Mesenchymal stem cell (in vitro differentiated cells and primary cell): ENCODE measurements at regions not wholly inside any gene's neighbourhood (a gene's known extent, or its start where the extent isn't known, plus 50 kb on each side); places are given as distances from the start of the nearest gene placed in this dataset.
"Not testable (repeated sequence)": the region's sequence is repeated elsewhere in the genome, so short reads cannot be mapped to it uniquely, and the experiment has no call there.

ENCODE experiments used
- DNase-seq: peaks from one replicate; pipeline ENCODE4 v3.0.0-alpha.2; 2013
- H2AFZ ChIP-seq: one replicate; pipeline ENCODE4 v1.6.1; 2013; ENCODE audit warnings: low read depth, mild to moderate bottlenecking, control low read depth, inconsistent platforms, low read length, moderate library complexity
- H2AK5ac ChIP-seq: 2 replicates; pipeline ENCODE4 v1.6.1; 2013; ENCODE audit warnings: low read length, moderate library complexity, mild to moderate bottlenecking, inconsistent platforms; ENCODE audit not compliant: severe bottlenecking
- H2BK120ac ChIP-seq: one replicate; pipeline ENCODE4 v1.6.1; 2013; ENCODE audit warnings: low read depth, mild to moderate bottlenecking, inconsistent platforms, low read length, moderate library complexity
- H2BK12ac ChIP-seq, 2 experiments: one replicate each; pipeline ENCODE4 v1.6.1; 2013; ENCODE audit warnings: inconsistent platforms in 2 of 2, low read length in 2 of 2, mild to moderate bottlenecking in 2 of 2, moderate library complexity in 2 of 2, control low read depth in 1 of 2
- H2BK15ac ChIP-seq: one replicate; pipeline ENCODE4 v1.6.1; 2013; ENCODE audit warnings: mild to moderate bottlenecking, low read depth, inconsistent platforms; ENCODE audit not compliant: poor library complexity, severe bottlenecking
- H2BK5ac ChIP-seq: 2 replicates; pipeline ENCODE4 v1.6.1; 2013; ENCODE audit warnings: low read depth, mild to moderate bottlenecking, low read length, control low read depth, inconsistent platforms; ENCODE audit not compliant: poor library complexity, severe bottlenecking
- H3K14ac ChIP-seq, 2 experiments: one replicate each; pipeline ENCODE4 v1.6.1; 2013; ENCODE audit warnings: inconsistent platforms in 2 of 2, low read length in 2 of 2, control low read depth in 1 of 2, mild to moderate bottlenecking in 1 of 2, moderate library complexity in 1 of 2
- H3K18ac ChIP-seq, 2 experiments: one replicate each; pipeline ENCODE4 v1.6.1; 2013; ENCODE audit warnings: inconsistent platforms in 2 of 2, low read length in 2 of 2, control low read depth in 1 of 2, low read depth in 1 of 2, mild to moderate bottlenecking in 1 of 2
- H3K23ac ChIP-seq, 2 experiments: one replicate each; pipeline ENCODE4 v1.6.1; 2013; ENCODE audit warnings: inconsistent platforms in 2 of 2, low read length in 2 of 2, mild to moderate bottlenecking in 2 of 2, moderate library complexity in 2 of 2, control low read depth in 1 of 2
- H3K27ac ChIP-seq: 2 replicates; pipeline ENCODE4 v1.5.1; 2013; ENCODE audit warnings: mild to moderate bottlenecking, moderate library complexity, low read length, control low read depth, inconsistent platforms; ENCODE audit not compliant: poor library complexity, severe bottlenecking
- H3K27me3 ChIP-seq, 2 experiments: 2 replicates each; pipeline versions ENCODE4 v1.6.1 to v1.7.0; 2013; ENCODE audit warnings: low read length in 2 of 2, mild to moderate bottlenecking in 2 of 2, moderate library complexity in 2 of 2, control low read depth in 1 of 2, inconsistent platforms in 1 of 2; ENCODE audit not compliant: control insufficient read depth in 1 of 2, insufficient read depth in 1 of 2
- H3K36me3 ChIP-seq, 2 experiments: 2 replicates each; pipeline versions ENCODE4 v1.6.1 to v1.7.0; 2013; ENCODE audit warnings: low read length in 2 of 2, control low read depth in 1 of 2, inconsistent platforms in 1 of 2, low read depth in 1 of 2, mild to moderate bottlenecking in 1 of 2; ENCODE audit not compliant: insufficient read depth in 2 of 2, control insufficient read depth in 1 of 2
- H3K4ac ChIP-seq, 2 experiments: one replicate each; pipeline ENCODE4 v1.6.1; 2013; ENCODE audit warnings: inconsistent platforms in 2 of 2, low read length in 2 of 2, mild to moderate bottlenecking in 2 of 2, moderate library complexity in 2 of 2, control low read depth in 1 of 2, low read depth in 1 of 2
- H3K4me1 ChIP-seq: 2 replicates; pipeline ENCODE4 v1.6.1; 2013; ENCODE audit warnings: low read depth, low read length, control low read depth; ENCODE audit not compliant: control insufficient read depth, insufficient read depth
- H3K4me2 ChIP-seq: 2 replicates; pipeline ENCODE4 v1.6.1; 2013; ENCODE audit warnings: low read length, mild to moderate bottlenecking, inconsistent platforms; ENCODE audit not compliant: poor library complexity, severe bottlenecking
- H3K4me3 ChIP-seq, 2 experiments: 2 replicates each; pipeline versions ENCODE4 v1.5.1 to v1.7.0; 2013; ENCODE audit warnings: low read length in 2 of 2, mild to moderate bottlenecking in 2 of 2, control low read depth in 1 of 2, low read depth in 1 of 2; ENCODE audit not compliant: insufficient read depth in 1 of 2
- H3K79me1 ChIP-seq: replicated peaks from 2 replicates; pipeline ENCODE4 v1.6.1; 2013; ENCODE audit warnings: mild to moderate bottlenecking, control low read depth, low read length, inconsistent platforms; ENCODE audit not compliant: poor library complexity, severe bottlenecking
- H3K9ac ChIP-seq: 2 replicates; pipeline ENCODE4 v1.7.0; 2013; ENCODE audit warnings: mild to moderate bottlenecking, low read length, moderate library complexity
- H3K9me3 ChIP-seq: 2 replicates; pipeline ENCODE4 v1.7.0; 2013; ENCODE audit warnings: mild to moderate bottlenecking, low read length; ENCODE audit not compliant: control insufficient read depth
- H4K8ac ChIP-seq: one replicate; pipeline ENCODE4 v1.6.1; 2013; ENCODE audit warnings: inconsistent platforms, mild to moderate bottlenecking, low read length, moderate library complexity
- H4K91ac ChIP-seq: one replicate; pipeline ENCODE4 v1.6.1; 2013; ENCODE audit warnings: mild to moderate bottlenecking, low read length, inconsistent platforms
- WGBS: methylation state at CpG from one replicate; pipeline ENCODE4 v1.1.7; 2013; ENCODE audit warnings: mixed read lengths; 5-methylcytosine and 5-hydroxymethylcytosine counted together

GRCh38 chr4:3932734-3933133, 166.5 kb downstream of the ADRA2C start:
- not testable (repeated sequence) for H3K36me3 ChIP-seq, H3K14ac ChIP-seq, H3K4ac ChIP-seq, H3K4me3 ChIP-seq, H4K91ac ChIP-seq, H2AFZ ChIP-seq, H3K18ac ChIP-seq, H4K8ac ChIP-seq, H2BK12ac ChIP-seq, H3K79me1 ChIP-seq, H3K4me1 ChIP-seq, H3K27ac ChIP-seq, H2AK5ac ChIP-seq, H3K9me3 ChIP-seq, DNase-seq, H3K4me2 ChIP-seq, H2BK120ac ChIP-seq, H2BK5ac ChIP-seq, H3K9ac ChIP-seq, H3K23ac ChIP-seq, H2BK15ac ChIP-seq
- peaks cover 0 to 14% of the 10 kb centered on the region in 2 experiments for H3K27me3 ChIP-seq
- WGBS: 64% methylated on average over 7 of the region's 8 CpGs

DNA sequence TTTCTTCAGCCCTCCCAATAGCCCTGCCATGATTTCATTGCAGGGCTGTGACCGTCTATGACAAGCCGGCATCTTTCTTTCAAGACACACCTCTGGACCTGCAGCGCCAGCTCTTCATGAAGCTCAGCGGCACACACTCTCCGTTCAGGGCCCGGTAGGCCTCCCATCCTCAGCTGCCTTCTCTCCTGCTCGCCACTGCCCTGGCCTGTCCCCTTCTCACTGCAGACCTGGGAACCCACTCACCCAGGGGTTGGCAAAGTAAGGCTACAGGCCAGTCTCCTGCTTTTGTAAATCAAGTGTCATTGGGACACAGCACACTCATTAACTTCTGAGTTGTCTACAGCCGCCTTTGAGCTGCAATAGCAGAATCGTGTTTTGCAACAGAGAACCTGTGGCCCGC, 169.2 kb downstream of the ADRA2C start:
- H3K27me3 ChIP-seq: peaks cover 0 to 13% of the 10 kb centered on the region in 2 experiments
- H3K4me2 ChIP-seq, H3K4me3 ChIP-seq, H2AFZ ChIP-seq, H3K27ac ChIP-seq, H2BK15ac ChIP-seq, H2BK5ac ChIP-seq, H3K4me1 ChIP-seq, H3K4ac ChIP-seq, H2AK5ac ChIP-seq, DNase-seq, H3K36me3 ChIP-seq, H2BK120ac ChIP-seq, H3K14ac ChIP-seq, H2BK12ac ChIP-seq, H3K9ac ChIP-seq, H3K79me1 ChIP-seq, H4K91ac ChIP-seq, H4K8ac ChIP-seq, H3K9me3 ChIP-seq, H3K18ac ChIP-seq, H3K23ac ChIP-seq: not testable (repeated sequence)
- WGBS: 93% methylated on average over 10 of the region's 10 CpGs

DNA sequence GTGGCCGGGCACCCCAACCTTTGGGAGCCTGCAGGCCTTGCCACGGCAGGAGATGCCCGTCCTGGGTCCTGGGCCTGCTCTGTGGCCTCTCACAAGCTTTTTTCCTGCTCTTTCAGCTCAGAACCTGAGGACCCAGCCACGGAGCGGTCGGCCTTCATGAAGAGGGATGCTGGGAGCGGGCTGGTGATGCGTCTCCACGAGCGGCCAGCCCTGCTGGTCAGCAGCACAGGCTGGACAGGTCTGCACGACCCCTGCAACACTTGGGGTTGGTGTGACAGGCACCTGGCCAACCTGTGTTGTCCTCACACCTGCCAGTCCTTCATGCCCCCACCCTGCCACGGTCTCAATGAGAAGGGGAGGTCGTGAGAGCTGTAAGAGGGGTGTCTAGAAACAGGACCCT, 170.0 kb downstream of the ADRA2C start:
- no peak overlapping the region for H3K9ac ChIP-seq
- H3K18ac ChIP-seq: peak overlapping the region in 1 of 2 experiments; percentile 24
- H3K4me3 ChIP-seq: no peak overlapping the region
- H2BK12ac ChIP-seq: no peak overlapping the region
- no peak overlapping the region for H4K8ac ChIP-seq
- WGBS: 89% methylated on average over 10 of the region's 13 CpGs
- H3K27ac ChIP-seq: no peak overlapping the region
- no peak overlapping the region for H3K4ac ChIP-seq
- no peaks in the 10 kb centered on the region for H3K79me1 ChIP-seq
- no peak overlapping the region for H2AFZ ChIP-seq
- no peaks in the 10 kb centered on the region for H3K9me3 ChIP-seq
- no peak overlapping the region for H2BK120ac ChIP-seq
- no peak overlapping the region for H2BK15ac ChIP-seq
- H2BK5ac ChIP-seq: no peak overlapping the region
- H3K4me1 ChIP-seq: peaks cover 3% of the 10 kb centered on the region
- H3K4me2 ChIP-seq: no peak overlapping the region
- peaks cover 0 to 13% of the 10 kb centered on the region in 2 experiments for H3K27me3 ChIP-seq
- H3K36me3 ChIP-seq: no peaks in the 10 kb centered on the region
- H3K14ac ChIP-seq: no peak overlapping the region
- H2AK5ac ChIP-seq: no peak overlapping the region
- H3K23ac ChIP-seq: no peak overlapping the region
- no peak overlapping the region for H4K91ac ChIP-seq
- DNase-seq: no peak

GRCh38 chr4:3937849-3938562, 171.8 kb downstream of the ADRA2C start:
- not testable (repeated sequence) for H3K9ac ChIP-seq, H3K18ac ChIP-seq, H3K27ac ChIP-seq, H2AK5ac ChIP-seq, H2BK15ac ChIP-seq, H3K23ac ChIP-seq, DNase-seq, H2BK12ac ChIP-seq, H3K4me2 ChIP-seq, H2BK120ac ChIP-seq, H3K9me3 ChIP-seq, H3K4me1 ChIP-seq, H2BK5ac ChIP-seq, H3K36me3 ChIP-seq, H3K4ac ChIP-seq, H3K14ac ChIP-seq, H4K91ac ChIP-seq, H3K79me1 ChIP-seq, H2AFZ ChIP-seq, H3K4me3 ChIP-seq, H4K8ac ChIP-seq
- WGBS: 86% methylated on average over 16 of the region's 18 CpGs
- H3K27me3 ChIP-seq: peaks cover 0 to 13% of the 10 kb centered on the region in 2 experiments
